ENCODE measurements at regions not wholly inside any gene's neighbourhood (a gene's known extent, or its start where the extent isn't known, plus 50 kb on each side); places are given as distances from the start of the nearest gene placed in this dataset.

- no peaks in the 10 kb centered on the region for H3K27me3 ChIP-seq (ENCODE audit: insufficient read depth, low read length)
- no peaks in the 10 kb centered on the region for H3K36me3 ChIP-seq (ENCODE audit: insufficient read depth, low read length)
- H3K4me3 ChIP-seq (ENCODE audit: low read length): no peak overlapping the region
- H2AFZ ChIP-seq (ENCODE audit: low read depth, low read length): no peak overlapping the region
- no peaks in the 10 kb centered on the region for H3K4me1 ChIP-seq (ENCODE audit: insufficient read depth, low read length)
- no peaks in the 10 kb centered on the region for H3K9me3 ChIP-seq (ENCODE audit: low read length)
Measured at GRCh38 chr12:18207266-18207665, 54.1 kb upstream of the PIK3C2G start.

- no peaks in the 10 kb centered on the region for H3K4me1 ChIP-seq (ENCODE audit: insufficient read depth, low read length)
- no peak overlapping the region for H3K4me3 ChIP-seq (ENCODE audit: low read length)
- no peaks in the 10 kb centered on the region for H3K27me3 ChIP-seq (ENCODE audit: insufficient read depth, low read length)
- H3K36me3 ChIP-seq (ENCODE audit: insufficient read depth, low read length): no peaks in the 10 kb centered on the region
- no peaks in the 10 kb centered on the region for H3K9me3 ChIP-seq (ENCODE audit: low read length)
- H2AFZ ChIP-seq (ENCODE audit: low read depth, low read length): no peak overlapping the region
Measured at GRCh38 chr12:18206198-18206597, 55.1 kb upstream of the PIK3C2G start.

GRCh38 chr12:18204053-18204452, 57.3 kb upstream of the PIK3C2G start:
- H3K27me3 ChIP-seq (ENCODE audit: insufficient read depth, low read length): no peaks in the 10 kb centered on the region
- H3K36me3 ChIP-seq (ENCODE audit: insufficient read depth, low read length): no peaks in the 10 kb centered on the region
- H3K4me3 ChIP-seq (ENCODE audit: low read length): no peak overlapping the region
- H3K4me1 ChIP-seq (ENCODE audit: insufficient read depth, low read length): no peaks in the 10 kb centered on the region
- H3K9me3 ChIP-seq (ENCODE audit: low read length): no peaks in the 10 kb centered on the region
- no peak overlapping the region for H2AFZ ChIP-seq (ENCODE audit: low read depth, low read length)

- no peaks in the 10 kb centered on the region for H3K9me3 ChIP-seq (ENCODE audit: low read length)
- H3K27me3 ChIP-seq (ENCODE audit: insufficient read depth, low read length): no peaks in the 10 kb centered on the region
- no peak overlapping the region for H2AFZ ChIP-seq (ENCODE audit: low read depth, low read length)
Measured at GRCh38 chr12:18192119-18192518, 69.2 kb upstream of the PIK3C2G start.

GRCh38 chr12:18183141-18183540, 78.2 kb upstream of the PIK3C2G start:
- no peak overlapping the region for H3K4me3 ChIP-seq (ENCODE audit: low read length)
- no peaks in the 10 kb centered on the region for H3K9me3 ChIP-seq (ENCODE audit: low read length)
- no peaks in the 10 kb centered on the region for H3K4me1 ChIP-seq (ENCODE audit: insufficient read depth, low read length)
- no peaks in the 10 kb centered on the region for H3K36me3 ChIP-seq (ENCODE audit: insufficient read depth, low read length)
- no peak overlapping the region for H2AFZ ChIP-seq (ENCODE audit: low read depth, low read length)
- no peaks in the 10 kb centered on the region for H3K27me3 ChIP-seq (ENCODE audit: insufficient read depth, low read length)

More at GRCh38 chr12:18192119-18192518, 69.2 kb upstream of the PIK3C2G start:
- Histone ChIP-seq H3K36me3 (ENCODE audit: insufficient read depth, low read length) (no peaks in the 10 kb centered on the region), H3K4me3 (ENCODE audit: low read length) (no peak overlapping the region), H3K4me1 (ENCODE audit: insufficient read depth, low read length) (no peaks in the 10 kb centered on the region)

- H3K4me1 ChIP-seq (ENCODE audit: insufficient read depth, low read length): no peaks in the 10 kb centered on the region
- H3K9me3 ChIP-seq (ENCODE audit: low read length): no peaks in the 10 kb centered on the region
- no peak overlapping the region for H2AFZ ChIP-seq (ENCODE audit: low read depth, low read length)
- H3K36me3 ChIP-seq (ENCODE audit: insufficient read depth, low read length): no peaks in the 10 kb centered on the region
- no peaks in the 10 kb centered on the region for H3K27me3 ChIP-seq (ENCODE audit: insufficient read depth, low read length)
- H3K4me3 ChIP-seq (ENCODE audit: low read length): no peak overlapping the region
Measured at GRCh38 chr12:18171571-18171970, 81.6 kb upstream of the RERGL start.

GRCh38 chr12:18168016-18168415, 78.0 kb upstream of the RERGL start:
- Histone ChIP-seq H3K27me3 (ENCODE audit: insufficient read depth, low read length) (no peaks in the 10 kb centered on the region), H3K36me3 (ENCODE audit: insufficient read depth, low read length) (no peaks in the 10 kb centered on the region), H3K4me3 (ENCODE audit: low read length) (no peak overlapping the region), H3K9me3 (ENCODE audit: low read length) (no peaks in the 10 kb centered on the region), H2AFZ (ENCODE audit: low read depth, low read length) (no peak overlapping the region), H3K4me1 (ENCODE audit: insufficient read depth, low read length) (peaks cover 2% of the 10 kb centered on the region)

- H3K27me3 ChIP-seq (ENCODE audit: insufficient read depth, low read length): no peaks in the 10 kb centered on the region
- peaks cover 2% of the 10 kb centered on the region for H3K4me1 ChIP-seq (ENCODE audit: insufficient read depth, low read length)
- no peak overlapping the region for H3K4me3 ChIP-seq (ENCODE audit: low read length)
- H3K9me3 ChIP-seq (ENCODE audit: low read length): no peaks in the 10 kb centered on the region
- peak overlapping the region; percentile 75 for H2AFZ ChIP-seq (ENCODE audit: low read depth, low read length)
- no peaks in the 10 kb centered on the region for H3K36me3 ChIP-seq (ENCODE audit: insufficient read depth, low read length)
Measured at GRCh38 chr12:18165889-18166288, 75.9 kb upstream of the RERGL start.

- Histone ChIP-seq H3K4me1 (ENCODE audit: insufficient read depth, low read length) (peaks cover 2% of the 10 kb centered on the region), H2AFZ (ENCODE audit: low read depth, low read length) (peak overlapping the region; percentile 75), H3K27me3 (ENCODE audit: insufficient read depth, low read length) (no peaks in the 10 kb centered on the region), H3K9me3 (ENCODE audit: low read length) (no peaks in the 10 kb centered on the region), H3K4me3 (ENCODE audit: low read length) (no peak overlapping the region), H3K36me3 (ENCODE audit: insufficient read depth, low read length) (no peaks in the 10 kb centered on the region)
Measured at GRCh38 chr12:18165422-18165871, 75.5 kb upstream of the RERGL start.

GRCh38 chr12:18160901-18161300, 70.9 kb upstream of the RERGL start:
- Histone ChIP-seq H3K27me3 (ENCODE audit: insufficient read depth, low read length) (no peaks in the 10 kb centered on the region), H3K4me3 (ENCODE audit: low read length) (no peak overlapping the region), H3K4me1 (ENCODE audit: insufficient read depth, low read length) (peaks cover 2% of the 10 kb centered on the region), H3K9me3 (ENCODE audit: low read length) (peaks cover 2% of the 10 kb centered on the region), H3K36me3 (ENCODE audit: insufficient read depth, low read length) (no peaks in the 10 kb centered on the region), H2AFZ (ENCODE audit: low read depth, low read length) (no peak overlapping the region)

- Histone ChIP-seq H3K36me3 (ENCODE audit: insufficient read depth, low read length) (no peaks in the 10 kb centered on the region), H3K27me3 (ENCODE audit: insufficient read depth, low read length) (no peaks in the 10 kb centered on the region), H2AFZ (ENCODE audit: low read depth, low read length) (no peak overlapping the region), H3K4me3 (ENCODE audit: low read length) (no peak overlapping the region), H3K4me1 (ENCODE audit: insufficient read depth, low read length) (no peaks in the 10 kb centered on the region), H3K9me3 (ENCODE audit: low read length) (peaks cover 2% of the 10 kb centered on the region)
Measured at GRCh38 chr12:18158774-18159557, 69.0 kb upstream of the RERGL start.

- Histone ChIP-seq H2AFZ (ENCODE audit: low read depth, low read length) (no peak overlapping the region), H3K4me3 (ENCODE audit: low read length) (no peak overlapping the region), H3K9me3 (ENCODE audit: low read length) (peaks cover 2% of the 10 kb centered on the region), H3K4me1 (ENCODE audit: insufficient read depth, low read length) (no peaks in the 10 kb centered on the region), H3K27me3 (ENCODE audit: insufficient read depth, low read length) (no peaks in the 10 kb centered on the region), H3K36me3 (ENCODE audit: insufficient read depth, low read length) (no peaks in the 10 kb centered on the region)
Measured at GRCh38 chr12:18153826-18154225, 63.8 kb upstream of the RERGL start.

- Histone ChIP-seq H3K27me3 (ENCODE audit: insufficient read depth, low read length) (no peaks in the 10 kb centered on the region), H2AFZ (ENCODE audit: low read depth, low read length) (no peak overlapping the region), H3K4me3 (ENCODE audit: low read length) (no peak overlapping the region), H3K4me1 (ENCODE audit: insufficient read depth, low read length) (no peaks in the 10 kb centered on the region), H3K36me3 (ENCODE audit: insufficient read depth, low read length) (no peaks in the 10 kb centered on the region), H3K9me3 (ENCODE audit: low read length) (no peaks in the 10 kb centered on the region)
Measured at GRCh38 chr12:18151036-18151435, 61.0 kb upstream of the RERGL start.

GRCh38 chr12:18148961-18149360, 59.0 kb upstream of the RERGL start:
- Histone ChIP-seq H3K4me1 (ENCODE audit: insufficient read depth, low read length) (no peaks in the 10 kb centered on the region), H3K4me3 (ENCODE audit: low read length) (no peak overlapping the region), H2AFZ (ENCODE audit: low read depth, low read length) (peak overlapping the region; percentile 5), H3K9me3 (ENCODE audit: low read length) (no peaks in the 10 kb centered on the region), H3K36me3 (ENCODE audit: insufficient read depth, low read length) (no peaks in the 10 kb centered on the region), H3K27me3 (ENCODE audit: insufficient read depth, low read length) (no peaks in the 10 kb centered on the region)
